ENCODE measurements at regions not wholly inside any gene's neighbourhood (a gene's known extent, or its start where the extent isn't known, plus 50 kb on each side); places are given as distances from the start of the nearest gene placed in this dataset.

DNA sequence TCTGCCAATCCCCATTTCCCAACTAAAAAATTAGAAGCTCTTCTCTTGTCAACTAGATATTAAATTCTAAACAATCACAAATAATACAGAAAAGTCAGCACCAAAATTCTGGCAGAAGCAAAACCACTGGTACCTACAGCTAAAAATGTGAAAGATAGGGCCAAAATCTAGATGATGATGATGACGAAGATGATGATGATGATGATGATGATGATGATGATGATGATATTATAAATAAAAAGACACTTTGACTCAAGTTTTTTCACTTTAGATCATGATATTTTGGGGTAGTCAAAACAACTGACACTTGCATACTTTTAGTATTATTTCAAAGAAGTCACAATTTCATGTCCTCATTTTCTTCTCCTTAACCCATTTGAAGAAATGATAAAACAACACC is 470.1 kb upstream of the NR2F2 start:
- Histone ChIP-seq H3K4me3 (replicated peaks; ENCODE audit: insufficient read depth, low read length) (no peak overlapping the region), H3K27me3 (ENCODE audit: insufficient read depth, poor library complexity, severe bottlenecking) (no peaks in the 10 kb centered on the region), H3K27ac (replicated peaks) (no peak overlapping the region)
- DNase-seq (ENCODE audit: low read depth in 1 of 2, low spot score in 1 of 2), result no peak
- TF ChIP-seq GABPA (IDR thresholded peaks at IDR 0.05; ENCODE audit: low read depth) (no peak), SPI1 (IDR thresholded peaks at IDR 0.05; ENCODE audit: borderline replicate concordance, low read depth) (no peak), POLR2AphosphoS5 (IDR thresholded peaks at IDR 0.05; ENCODE audit: low read depth) (no peak)
- TF ChIP-seq, protein P1, sequence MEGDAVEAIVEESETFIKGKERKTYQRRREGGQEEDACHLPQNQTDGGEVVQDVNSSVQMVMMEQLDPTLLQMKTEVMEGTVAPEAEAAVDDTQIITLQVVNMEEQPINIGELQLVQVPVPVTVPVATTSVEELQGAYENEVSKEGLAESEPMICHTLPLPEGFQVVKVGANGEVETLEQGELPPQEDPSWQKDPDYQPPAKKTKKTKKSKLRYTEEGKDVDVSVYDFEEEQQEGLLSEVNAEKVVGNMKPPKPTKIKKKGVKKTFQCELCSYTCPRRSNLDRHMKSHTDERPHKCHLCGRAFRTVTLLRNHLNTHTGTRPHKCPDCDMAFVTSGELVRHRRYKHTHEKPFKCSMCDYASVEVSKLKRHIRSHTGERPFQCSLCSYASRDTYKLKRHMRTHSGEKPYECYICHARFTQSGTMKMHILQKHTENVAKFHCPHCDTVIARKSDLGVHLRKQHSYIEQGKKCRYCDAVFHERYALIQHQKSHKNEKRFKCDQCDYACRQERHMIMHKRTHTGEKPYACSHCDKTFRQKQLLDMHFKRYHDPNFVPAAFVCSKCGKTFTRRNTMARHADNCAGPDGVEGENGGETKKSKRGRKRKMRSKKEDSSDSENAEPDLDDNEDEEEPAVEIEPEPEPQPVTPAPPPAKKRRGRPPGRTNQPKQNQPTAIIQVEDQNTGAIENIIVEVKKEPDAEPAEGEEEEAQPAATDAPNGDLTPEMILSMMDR (IDR thresholded peaks at IDR 0.05; ENCODE audit: insufficient read depth, low read length), result no peak
- TF ChIP-seq, protein P2, sequence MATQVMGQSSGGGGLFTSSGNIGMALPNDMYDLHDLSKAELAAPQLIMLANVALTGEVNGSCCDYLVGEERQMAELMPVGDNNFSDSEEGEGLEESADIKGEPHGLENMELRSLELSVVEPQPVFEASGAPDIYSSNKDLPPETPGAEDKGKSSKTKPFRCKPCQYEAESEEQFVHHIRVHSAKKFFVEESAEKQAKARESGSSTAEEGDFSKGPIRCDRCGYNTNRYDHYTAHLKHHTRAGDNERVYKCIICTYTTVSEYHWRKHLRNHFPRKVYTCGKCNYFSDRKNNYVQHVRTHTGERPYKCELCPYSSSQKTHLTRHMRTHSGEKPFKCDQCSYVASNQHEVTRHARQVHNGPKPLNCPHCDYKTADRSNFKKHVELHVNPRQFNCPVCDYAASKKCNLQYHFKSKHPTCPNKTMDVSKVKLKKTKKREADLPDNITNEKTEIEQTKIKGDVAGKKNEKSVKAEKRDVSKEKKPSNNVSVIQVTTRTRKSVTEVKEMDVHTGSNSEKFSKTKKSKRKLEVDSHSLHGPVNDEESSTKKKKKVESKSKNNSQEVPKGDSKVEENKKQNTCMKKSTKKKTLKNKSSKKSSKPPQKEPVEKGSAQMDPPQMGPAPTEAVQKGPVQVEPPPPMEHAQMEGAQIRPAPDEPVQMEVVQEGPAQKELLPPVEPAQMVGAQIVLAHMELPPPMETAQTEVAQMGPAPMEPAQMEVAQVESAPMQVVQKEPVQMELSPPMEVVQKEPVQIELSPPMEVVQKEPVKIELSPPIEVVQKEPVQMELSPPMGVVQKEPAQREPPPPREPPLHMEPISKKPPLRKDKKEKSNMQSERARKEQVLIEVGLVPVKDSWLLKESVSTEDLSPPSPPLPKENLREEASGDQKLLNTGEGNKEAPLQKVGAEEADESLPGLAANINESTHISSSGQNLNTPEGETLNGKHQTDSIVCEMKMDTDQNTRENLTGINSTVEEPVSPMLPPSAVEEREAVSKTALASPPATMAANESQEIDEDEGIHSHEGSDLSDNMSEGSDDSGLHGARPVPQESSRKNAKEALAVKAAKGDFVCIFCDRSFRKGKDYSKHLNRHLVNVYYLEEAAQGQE (IDR thresholded peaks at IDR 0.05; ENCODE audit: insufficient replicate concordance, low read depth), result no peak

DNA sequence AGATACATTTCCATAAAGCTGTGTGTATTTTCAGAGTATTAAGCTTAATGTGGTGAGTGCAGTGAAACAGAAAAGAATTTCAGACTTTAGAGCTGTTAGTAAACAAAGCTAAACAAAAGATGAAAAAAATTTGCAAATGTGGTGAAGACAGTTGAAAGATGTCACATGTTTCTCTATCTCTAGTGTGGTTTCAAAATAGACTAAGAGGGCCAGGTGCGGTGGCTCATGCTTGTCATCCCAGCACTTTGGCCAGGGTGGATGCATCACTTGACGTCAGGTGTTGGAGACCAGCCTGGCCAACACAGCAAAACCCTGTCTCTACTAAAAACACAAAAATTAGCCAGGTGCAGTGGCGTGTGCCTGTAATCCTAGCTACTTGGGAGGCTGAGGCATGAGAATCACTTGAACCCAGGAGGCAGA is 466.0 kb upstream of the NR2F2 start:
- Histone ChIP-seq H3K4me3 (replicated peaks; ENCODE audit: insufficient read depth, low read length) (no peak overlapping the region), H3K27ac (replicated peaks) (no peak overlapping the region), H3K27me3 (ENCODE audit: insufficient read depth, poor library complexity, severe bottlenecking) (no peaks in the 10 kb centered on the region)
- DNase-seq (ENCODE audit: low read depth in 1 of 2, low spot score in 1 of 2), result no peak
- TF ChIP-seq, protein P2 (IDR thresholded peaks at IDR 0.05; ENCODE audit: insufficient replicate concordance, low read depth), result no peak
- TF ChIP-seq POLR2AphosphoS5 (IDR thresholded peaks at IDR 0.05; ENCODE audit: low read depth) (no peak), GABPA (IDR thresholded peaks at IDR 0.05; ENCODE audit: low read depth) (no peak), SPI1 (IDR thresholded peaks at IDR 0.05; ENCODE audit: borderline replicate concordance, low read depth) (no peak)
- TF ChIP-seq, protein P1 (IDR thresholded peaks at IDR 0.05; ENCODE audit: insufficient read depth, low read length), result no peak

DNA sequence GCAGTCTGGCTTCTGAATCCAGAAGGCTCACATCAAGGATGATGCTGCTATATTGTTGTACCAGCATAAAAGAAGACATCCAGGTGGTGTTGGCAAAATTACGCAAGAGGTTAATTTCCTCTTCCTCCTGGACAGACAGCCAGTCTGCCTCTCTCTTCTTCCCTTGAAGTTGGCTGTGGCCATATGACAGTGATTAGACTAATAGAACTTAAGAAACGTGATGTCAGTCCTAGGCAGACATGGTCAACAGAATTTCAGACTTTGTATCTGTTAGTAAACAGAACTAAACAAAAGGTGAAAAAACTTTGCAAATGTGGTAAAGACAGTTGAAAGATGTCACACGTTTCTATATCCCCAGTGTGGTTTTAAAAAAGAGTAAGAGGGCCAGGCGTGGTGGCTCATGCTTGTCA is 465.2 kb upstream of the NR2F2 start:
- Histone ChIP-seq H3K27ac (replicated peaks) (no peak overlapping the region), H3K4me3 (replicated peaks; ENCODE audit: insufficient read depth, low read length) (no peak overlapping the region), H3K27me3 (ENCODE audit: insufficient read depth, poor library complexity, severe bottlenecking) (no peaks in the 10 kb centered on the region)
- peak in 1 of 2 experiments; percentile 7 for DNase-seq (ENCODE audit: low read depth in 1 of 2, low spot score in 1 of 2)
- TF ChIP-seq SPI1 (IDR thresholded peaks at IDR 0.05; ENCODE audit: borderline replicate concordance, low read depth), result no peak

DNA sequence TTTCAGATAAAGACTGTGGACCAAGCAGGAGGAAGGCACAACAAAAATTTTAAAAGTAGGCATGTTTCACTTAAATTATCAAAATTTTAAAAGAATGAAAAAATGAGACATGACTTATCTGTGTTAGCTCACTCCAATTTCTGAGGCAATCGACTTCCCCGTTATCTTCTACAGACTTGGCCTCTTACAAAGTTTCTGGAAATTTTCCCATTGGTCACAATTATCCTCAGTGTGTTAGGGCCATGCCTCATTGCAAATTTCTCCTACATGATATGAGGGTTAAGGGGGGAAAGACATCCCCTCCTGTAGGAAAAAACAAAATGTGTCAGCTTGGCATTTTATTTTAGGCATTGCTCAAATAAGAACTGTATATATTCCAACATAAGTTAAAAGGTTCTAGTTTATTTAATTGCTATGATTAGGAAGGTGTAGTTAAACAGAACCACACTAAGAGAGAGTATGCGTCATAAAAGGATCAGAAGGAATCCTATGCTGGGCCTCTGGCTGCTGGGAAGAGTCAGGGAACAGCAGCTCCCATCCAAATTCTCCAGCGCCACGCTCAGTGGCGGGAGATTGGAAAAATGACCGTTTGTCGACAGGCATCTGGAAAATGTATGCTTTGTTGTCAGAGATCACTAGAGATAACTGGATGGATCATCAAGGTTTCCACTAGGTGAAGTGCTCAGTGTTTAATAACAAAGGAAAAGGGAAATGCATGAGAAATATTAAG is 463.6 kb upstream of the NR2F2 start:
- H3K27me3 ChIP-seq (ENCODE audit: insufficient read depth, poor library complexity, severe bottlenecking), result no peaks in the 10 kb centered on the region
- no peak for DNase-seq (ENCODE audit: low read depth in 1 of 2, low spot score in 1 of 2)
- H3K4me3 ChIP-seq (replicated peaks; ENCODE audit: insufficient read depth, low read length), result no peak overlapping the region
- no peak overlapping the region for H3K27ac ChIP-seq (replicated peaks)
- TF ChIP-seq POLR2AphosphoS5 (IDR thresholded peaks at IDR 0.05; ENCODE audit: low read depth) (no peak), SPI1 (IDR thresholded peaks at IDR 0.05; ENCODE audit: borderline replicate concordance, low read depth) (no peak), GABPA (IDR thresholded peaks at IDR 0.05; ENCODE audit: low read depth) (no peak)
- TF ChIP-seq, protein P1 (IDR thresholded peaks at IDR 0.05; ENCODE audit: insufficient read depth, low read length), result no peak
- TF ChIP-seq, protein P2 (IDR thresholded peaks at IDR 0.05; ENCODE audit: insufficient replicate concordance, low read depth), result no peak
